DND-41 (cell line): ENCODE measurements at regions not wholly inside any gene's neighbourhood (a gene's known extent, or its start where the extent isn't known, plus 50 kb on each side); places are given as distances from the start of the nearest gene placed in this dataset.

Experiments
- EZH2 ChIP-seq: IDR thresholded peaks from 3 replicates; pipeline ENCODE4 v1.6.1; 2012; ENCODE audit warnings: borderline replicate concordance, low read depth, mild to moderate bottlenecking, moderate library complexity, low read length, inconsistent platforms; ENCODE audit not compliant: severe bottlenecking
- TF ChIP-seq, protein P1 (sequence below): IDR thresholded peaks from 2 replicates; pipeline ENCODE4 v1.5.1; 2012; ENCODE audit warnings: borderline replicate concordance, low read length, moderate library complexity, mild to moderate bottlenecking; ENCODE audit not compliant: poor library complexity, severe bottlenecking; ENCODE audit errors: extremely low read depth

DNA sequence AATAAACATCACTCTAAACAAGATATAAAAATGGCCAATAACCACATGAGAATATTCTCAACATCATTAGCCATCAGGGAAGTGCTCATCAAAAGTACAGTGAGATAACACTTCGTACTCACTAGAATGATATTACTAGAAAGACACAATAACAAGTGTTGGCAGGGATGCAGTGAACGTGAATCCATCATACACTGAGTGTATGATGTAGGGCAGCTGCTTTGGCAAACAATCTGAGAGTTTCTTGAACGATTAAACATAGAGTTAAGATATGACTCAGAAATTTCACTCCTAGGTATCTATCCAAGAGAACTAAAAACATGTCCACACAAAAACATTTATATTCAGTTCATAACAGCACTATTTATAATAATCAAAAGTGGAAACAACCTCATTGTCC, 368.9 kb downstream of the PID1 start:
- TF ChIP-seq, protein P1, sequence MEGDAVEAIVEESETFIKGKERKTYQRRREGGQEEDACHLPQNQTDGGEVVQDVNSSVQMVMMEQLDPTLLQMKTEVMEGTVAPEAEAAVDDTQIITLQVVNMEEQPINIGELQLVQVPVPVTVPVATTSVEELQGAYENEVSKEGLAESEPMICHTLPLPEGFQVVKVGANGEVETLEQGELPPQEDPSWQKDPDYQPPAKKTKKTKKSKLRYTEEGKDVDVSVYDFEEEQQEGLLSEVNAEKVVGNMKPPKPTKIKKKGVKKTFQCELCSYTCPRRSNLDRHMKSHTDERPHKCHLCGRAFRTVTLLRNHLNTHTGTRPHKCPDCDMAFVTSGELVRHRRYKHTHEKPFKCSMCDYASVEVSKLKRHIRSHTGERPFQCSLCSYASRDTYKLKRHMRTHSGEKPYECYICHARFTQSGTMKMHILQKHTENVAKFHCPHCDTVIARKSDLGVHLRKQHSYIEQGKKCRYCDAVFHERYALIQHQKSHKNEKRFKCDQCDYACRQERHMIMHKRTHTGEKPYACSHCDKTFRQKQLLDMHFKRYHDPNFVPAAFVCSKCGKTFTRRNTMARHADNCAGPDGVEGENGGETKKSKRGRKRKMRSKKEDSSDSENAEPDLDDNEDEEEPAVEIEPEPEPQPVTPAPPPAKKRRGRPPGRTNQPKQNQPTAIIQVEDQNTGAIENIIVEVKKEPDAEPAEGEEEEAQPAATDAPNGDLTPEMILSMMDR = no peak
- no peak for TF ChIP-seq EZH2
